ENCODE measurements at regions not wholly inside any gene's neighbourhood (a gene's known extent, or its start where the extent isn't known, plus 50 kb on each side); places are given as distances from the start of the nearest gene placed in this dataset.

DNA sequence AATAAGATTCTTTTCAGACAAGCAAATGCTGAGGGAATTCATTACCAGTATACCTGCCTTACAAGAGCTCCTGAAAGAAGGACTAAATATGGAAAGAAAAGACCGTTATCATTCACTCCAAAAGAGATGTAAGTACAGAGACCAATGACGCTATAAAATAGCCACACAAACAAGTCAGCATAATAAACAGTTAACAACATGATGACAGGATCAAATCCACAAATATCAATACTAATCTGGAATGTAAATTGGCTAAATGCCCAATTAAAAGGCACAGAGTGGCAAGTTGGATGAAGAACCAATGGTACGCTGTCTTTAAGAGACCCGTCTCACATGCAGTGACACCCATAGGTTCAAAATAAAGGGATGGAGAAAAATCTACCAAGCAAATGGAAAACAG lies 349.6 kb upstream of the MPDZ start:
- DNase-seq, result no peak

DNA sequence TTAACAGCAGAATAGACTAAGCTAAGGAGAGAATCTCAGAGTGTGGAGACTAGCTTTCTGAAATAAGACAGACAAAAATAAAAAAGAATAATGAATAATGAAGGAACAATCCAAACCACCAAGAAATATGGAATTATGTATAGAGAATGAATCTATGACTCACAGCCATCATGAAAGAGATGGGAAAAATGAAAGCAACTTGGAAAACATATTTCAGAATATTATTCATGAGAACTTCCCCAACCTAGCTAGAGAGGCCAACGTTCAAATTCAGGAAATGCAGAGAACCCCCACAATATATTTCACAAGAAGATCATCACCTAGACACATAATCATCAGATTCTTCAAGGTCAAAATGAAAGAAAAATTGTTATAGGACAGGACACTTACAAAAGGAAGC lies 349.0 kb upstream of the MPDZ start:
- no peak for DNase-seq

DNA sequence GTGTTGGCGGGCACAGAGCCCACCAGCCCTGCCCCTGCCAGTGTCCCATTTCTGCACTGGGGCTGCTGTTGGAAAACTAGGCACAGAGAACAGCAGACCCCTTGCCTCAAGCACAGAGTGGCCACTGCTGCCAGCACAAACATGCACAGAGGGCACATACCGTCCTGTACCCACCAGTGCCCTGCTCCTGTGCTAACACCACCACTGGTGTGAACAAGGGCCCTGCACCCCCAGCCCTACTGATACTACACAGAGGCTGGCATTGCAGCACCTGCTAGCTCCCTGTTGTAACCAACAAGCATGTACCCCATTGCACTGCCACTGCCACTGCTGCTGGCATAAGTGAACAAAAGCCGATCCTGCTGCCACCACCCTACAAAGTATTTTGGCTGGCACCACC lies 348.0 kb upstream of the MPDZ start:
- no peak for DNase-seq

DNA sequence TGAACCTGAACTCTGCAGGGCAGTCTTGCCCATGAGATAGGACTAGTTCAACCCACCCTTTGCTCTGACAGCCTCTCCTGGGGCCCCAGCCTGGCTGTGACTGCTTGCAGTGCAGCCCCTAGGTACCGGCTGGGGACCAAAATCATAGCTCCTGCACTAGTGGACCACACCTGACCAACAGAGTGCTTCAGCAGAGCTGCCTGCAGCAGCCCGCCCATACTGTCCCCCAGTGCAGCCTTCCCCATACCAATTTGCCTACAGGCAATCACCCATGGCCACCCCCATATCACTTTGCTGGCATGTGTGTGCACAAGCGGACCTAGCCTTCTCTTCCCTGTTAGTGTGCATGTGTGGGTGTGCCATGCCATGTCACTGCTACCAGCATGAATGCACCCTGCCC lies 347.6 kb upstream of the MPDZ start:
- DNase-seq, result no peak

DNA sequence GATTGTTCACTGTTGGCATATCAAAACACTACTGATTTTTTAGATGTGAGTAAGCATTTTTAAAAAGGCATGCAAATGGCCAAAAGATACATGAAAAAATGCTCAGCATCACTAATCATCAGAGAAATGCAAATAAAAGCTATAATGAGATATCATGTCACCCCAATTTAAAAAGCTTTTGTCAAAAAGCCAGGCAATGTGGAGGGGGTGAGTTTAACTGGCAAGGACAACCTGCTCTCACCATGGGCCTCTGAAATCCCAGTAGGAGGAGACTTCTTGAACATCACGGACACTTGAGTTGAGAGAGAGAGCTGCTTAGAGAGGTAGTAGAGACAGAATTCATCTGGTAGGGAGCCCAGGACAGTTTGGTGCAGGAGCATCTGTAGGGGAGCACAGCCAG lies 347.1 kb upstream of the MPDZ start:
- DNase-seq, result no peak

DNA sequence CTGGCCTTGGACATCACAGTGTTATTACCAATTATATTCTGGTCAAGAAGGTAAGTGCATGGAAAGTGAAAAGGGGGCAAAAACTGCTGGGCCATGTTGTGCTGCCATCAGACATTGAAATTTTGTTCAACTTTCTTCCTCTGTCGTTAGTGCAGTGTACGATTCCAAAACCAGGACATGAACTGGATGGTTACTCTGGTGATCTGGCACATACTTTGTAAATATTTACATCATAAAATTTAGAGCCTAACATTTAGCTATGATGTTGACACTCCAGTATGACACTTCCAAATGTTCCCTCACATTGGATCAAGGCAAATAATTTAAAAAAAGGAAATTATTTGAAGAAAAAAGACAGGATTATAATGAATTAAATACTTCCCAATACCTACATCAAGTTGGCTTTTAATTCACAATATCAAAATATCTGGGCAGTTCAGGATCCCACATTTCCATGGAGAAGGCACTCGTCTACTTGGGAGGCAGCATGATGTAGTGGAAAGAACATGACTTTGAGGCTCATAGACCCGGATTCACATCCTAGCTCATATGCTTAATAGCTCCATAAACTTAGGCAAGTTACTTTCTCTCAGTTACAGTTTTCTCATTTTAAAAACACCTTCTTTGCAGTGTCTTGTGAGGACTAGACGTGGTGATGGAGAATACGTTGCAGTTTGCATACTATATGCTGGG lies 342.5 kb upstream of the MPDZ start:
- no peak for DNase-seq

DNA sequence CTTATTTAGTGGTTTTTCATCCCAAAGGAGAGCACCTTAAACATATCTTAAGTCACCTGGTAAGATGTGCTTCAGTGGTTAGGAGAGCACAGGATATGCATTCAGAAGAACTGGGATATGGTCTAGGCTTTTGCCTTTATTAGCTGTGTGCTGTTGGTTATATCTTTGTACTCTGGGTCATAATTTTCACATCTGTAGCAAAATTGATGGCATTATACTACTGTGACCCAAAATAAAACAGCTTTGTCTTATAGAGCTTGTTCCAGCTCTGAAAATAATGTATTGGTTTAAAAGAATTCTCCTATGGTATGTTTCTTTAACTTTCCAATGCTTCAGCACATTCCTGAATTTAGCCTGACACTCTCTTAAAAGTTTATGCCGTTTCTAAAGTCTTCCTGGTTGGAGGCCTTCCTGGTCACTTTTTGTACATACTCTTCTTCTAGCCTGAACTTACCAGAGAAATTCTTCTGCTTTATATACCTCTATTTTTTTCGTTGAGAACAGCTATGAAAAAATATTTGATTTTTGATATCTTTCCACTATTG lies 337.1 kb upstream of the MPDZ start:
- no peak for DNase-seq

DNA sequence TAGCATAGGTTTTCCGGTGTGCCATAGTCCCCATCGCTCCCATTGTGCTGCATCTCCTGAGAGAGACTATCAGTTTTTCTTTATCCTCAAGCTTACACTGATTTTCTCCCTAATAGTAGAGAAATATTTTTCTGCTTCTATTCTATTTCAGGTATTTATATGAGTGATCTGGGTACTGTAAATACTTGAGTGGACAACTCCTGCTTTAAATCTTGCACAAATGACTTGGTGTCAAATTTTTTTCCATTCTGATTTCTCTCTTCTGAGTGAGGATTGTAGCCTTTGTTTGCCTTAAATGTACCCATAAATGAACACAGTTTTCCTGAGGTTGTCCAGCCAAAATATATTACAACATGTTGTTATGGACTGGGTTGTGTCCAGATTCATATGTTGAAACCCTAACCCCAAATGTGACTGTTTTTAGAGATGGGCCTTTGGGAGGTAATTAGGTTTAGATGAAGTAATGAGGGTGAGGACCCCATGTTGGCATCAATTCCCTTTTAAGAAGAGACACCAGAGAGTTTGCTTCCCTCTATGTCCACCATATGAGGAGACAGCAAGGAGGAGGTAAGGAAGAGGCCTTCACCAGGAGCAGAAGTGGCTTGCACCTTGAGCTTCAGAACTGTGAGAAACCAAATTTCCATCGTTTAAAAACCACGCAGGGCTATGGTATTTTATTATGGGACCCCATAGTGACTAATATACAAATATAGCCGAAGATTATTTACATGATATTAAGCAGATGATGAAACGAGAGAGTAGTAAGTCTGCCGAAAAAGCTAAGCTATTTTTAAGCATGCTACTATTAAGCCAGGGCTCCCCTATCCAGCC lies 336.4 kb upstream of the MPDZ start:
- no peak for DNase-seq

DNA sequence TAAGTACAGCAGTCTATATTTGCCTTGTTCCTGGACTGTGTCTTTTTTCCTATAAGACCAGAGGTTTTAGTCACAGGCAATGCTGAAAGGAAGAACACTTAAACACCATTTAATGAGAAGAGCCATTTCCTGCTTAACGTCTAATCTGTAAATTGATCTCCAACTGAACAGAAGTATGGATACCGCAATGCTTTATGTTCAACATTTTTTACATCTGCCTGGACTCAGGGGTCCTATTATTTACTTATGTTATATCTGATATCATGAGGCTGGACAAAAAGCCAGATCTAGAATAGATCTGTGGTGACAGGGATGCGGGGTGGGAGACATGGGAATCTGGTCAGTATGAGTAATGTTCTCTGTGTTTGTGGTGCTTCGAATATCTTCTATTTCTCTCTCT lies 334.6 kb upstream of the MPDZ start:
- DNase-seq, result no peak

DNA sequence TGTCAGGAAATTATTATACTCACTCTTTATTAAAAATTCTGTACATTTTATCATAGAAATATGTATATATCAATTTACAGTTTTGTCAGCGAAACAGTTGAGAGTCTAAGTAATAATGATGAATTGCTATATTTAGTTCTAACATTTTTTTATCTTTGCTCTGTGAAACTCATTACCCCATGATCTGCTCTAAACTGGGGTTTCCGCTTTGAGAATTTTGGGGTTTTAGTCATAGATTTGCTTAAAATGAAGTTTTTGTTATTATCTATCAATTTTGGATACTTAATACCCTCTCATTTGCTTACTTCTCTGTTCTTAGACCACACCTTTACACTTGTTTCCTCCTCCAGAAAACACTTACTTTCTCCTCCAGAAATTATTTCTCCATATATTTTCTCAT lies 333.8 kb upstream of the MPDZ start:
- DNase-seq, result no peak

DNA sequence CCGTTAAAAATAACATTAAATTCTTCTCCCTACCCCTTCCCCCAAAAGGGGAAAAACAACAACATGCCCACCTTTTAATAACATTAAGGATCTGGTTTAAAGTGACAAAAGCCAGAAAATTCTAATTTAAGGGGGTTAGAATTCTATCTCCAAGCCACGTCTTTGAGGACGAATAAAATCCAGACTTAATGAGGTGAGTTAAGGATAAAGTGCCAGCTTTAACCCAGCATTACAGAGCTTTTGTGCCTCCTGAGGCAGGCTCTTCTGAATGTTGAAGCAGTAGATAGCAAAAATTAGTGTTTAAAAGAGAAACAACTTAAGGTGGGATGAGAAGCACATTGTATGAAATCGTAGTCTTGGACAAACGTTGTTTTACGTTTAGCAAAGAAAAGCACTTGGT lies 329.0 kb upstream of the MPDZ start:
- DNase-seq, result no peak

DNA sequence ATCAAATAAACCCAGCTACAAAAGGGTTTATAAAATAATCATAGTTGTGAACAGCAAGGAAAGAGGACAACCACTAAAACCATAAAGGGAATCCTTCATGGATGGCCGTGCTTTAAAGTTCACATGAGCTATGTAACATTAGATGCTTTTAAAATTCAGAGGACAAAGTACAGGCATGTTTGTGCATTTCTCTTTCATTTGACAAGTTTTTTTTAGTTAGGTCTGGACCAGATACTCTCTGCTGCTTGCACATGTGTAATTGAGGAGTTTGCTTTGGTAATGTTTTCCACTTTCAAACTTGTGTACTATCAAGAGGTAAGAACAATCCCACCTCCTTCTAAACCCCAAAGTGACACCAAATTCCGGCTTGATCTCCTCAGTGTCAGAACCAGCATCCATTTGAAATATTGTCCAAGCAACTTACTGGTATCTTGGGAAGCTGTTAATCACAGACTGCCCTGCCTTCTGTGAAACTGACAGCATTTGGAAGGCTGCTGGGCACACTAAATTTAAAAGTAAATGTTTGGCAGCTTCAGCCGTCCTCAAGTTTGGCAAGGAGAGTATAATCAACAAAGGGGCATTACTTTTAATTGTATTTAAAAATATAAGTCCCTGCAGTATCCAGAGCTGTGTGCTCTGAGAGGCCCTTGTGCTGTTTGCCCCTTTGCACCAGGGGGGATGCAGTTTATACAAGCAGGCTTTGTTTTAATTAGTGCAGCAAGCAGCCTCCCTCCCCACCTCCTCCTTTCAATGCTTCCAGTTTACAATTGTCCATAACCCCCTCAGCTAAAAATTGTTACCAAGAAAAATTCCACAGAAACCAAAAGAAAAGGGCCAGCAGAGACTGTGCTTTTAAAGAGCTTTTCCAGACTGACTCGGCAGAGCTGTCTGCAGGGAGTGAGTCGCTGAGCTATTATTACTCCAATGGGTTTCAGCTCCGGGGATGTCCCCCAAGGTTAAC lies 328.3 kb upstream of the MPDZ start:
- no peak for DNase-seq

DNA sequence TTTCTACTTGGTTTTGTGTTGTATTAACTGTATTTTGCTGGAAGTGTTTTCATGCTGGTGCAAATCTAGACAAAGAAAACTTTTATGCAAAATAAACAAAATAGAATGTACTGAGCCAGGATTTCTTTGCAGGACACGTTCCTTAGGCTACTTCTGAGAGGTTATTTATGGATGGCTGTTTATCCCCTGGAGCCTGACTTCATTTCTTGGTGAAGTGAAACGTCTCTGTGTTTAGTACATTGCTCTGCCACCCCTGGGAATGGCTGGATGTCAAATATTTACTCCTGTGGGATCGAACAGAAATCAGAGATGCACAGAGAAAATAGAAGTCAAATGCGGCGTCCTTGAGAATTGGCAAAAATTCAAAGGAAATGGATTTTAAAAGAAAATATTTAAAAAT lies 327.1 kb upstream of the MPDZ start:
- DNase-seq, result no peak

DNA sequence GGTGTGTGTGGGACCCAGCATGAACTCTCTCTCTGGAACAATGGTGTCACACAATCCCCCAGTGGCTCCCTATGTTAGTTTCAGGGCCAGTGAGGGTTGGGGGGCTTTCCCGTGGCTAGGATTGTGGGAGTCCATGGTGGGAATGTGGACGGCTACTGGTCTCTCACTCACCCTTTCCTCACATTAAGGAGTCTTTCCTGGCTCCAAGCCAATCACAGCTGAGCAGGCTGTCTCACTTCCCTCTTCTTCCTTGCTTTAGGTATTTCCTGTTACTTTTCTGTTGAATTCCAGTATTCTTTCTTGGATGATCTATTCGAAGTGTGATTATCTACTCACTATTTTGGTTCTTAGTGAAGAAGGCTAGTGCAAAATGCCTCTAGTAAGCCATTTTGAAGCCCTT lies 324.4 kb upstream of the MPDZ start:
- no peak for DNase-seq

DNA sequence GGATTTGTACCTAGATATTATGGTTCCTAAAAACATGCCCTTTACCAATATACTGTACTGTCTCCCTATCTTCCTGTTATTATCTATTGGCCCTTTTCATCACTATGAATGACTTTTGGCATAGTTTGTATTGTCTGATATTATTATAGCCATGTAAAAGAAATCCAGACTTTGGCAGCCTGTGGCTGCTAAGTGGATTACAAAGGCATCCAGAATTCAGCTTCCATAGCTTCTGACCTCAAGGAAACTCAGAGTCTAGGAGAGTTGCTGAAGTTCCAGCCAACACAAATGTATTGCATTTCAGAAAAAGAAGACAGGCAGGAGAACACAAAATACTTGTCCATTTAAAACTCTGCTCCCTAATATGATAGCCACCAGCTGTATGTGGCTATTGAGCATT lies 319.2 kb upstream of the MPDZ start:
- no peak for DNase-seq

DNA sequence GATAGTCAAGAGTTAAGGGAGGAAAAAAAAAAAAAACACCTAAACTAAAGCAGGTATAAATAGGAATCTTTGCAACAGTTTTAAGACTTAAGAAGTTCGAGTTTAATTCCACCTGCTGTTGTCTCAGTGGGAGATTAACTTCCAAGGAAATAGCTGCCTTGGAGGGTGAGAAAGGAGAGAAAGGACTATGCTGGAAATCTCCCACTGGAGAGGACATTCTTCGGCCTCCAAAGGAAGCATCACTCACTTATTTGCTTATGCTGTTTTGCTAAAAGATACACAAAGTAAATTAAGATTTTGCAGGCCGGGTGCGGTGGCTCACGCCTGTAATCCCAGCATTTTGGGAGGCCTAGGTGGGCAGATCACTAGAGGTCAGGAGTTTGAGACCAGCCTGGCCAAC lies 317.9 kb upstream of the MPDZ start:
- DNase-seq, result no peak

DNA sequence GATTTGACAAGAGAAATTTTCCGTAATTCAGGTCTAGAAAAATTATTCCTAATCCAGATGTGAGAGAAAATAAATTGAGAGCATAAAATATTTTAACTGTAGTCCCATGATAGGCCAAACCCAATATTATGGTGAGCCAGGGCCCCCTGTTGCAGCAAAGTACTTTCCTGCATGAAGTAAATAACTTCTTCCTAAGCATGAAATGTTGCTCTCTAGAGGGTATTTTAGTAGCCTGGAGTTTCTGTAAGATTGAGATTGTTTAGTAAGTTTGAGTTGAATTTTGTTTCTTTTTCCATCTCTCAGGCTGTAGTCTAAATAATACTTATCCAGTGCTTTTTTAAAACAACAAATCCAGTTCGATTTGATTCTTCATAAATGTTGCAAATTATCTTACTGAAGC lies 317.5 kb upstream of the MPDZ start:
- no peak for DNase-seq

DNA sequence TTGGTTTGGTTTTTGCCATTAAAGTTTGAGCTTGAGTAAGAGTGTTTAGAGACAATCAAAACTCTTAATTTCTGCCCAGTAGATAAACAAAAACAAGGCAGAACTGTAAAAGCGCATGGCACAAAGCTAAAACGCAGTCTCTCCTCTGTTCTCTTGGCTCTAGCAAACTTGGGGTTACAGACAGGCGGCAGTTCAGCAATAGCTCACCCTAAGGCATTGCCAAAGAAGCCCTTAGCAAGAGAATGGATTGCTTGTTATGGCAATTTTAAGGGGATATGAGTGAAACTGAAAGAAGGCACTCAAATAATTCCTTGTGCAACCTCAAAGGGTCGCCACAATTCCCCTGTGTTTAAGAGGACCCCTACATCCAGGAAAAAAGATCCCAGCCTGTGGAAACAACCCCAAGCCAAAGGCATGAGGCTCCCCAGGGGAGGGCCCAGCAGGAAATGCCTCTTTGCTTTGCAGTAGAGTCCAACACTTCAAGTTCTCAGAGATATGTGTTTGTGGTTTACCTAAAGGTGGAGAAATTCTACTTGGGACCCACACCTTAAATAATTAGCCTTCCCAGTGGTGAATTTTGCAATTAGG lies 317.0 kb upstream of the MPDZ start:
- DNase-seq, result no peak

DNA sequence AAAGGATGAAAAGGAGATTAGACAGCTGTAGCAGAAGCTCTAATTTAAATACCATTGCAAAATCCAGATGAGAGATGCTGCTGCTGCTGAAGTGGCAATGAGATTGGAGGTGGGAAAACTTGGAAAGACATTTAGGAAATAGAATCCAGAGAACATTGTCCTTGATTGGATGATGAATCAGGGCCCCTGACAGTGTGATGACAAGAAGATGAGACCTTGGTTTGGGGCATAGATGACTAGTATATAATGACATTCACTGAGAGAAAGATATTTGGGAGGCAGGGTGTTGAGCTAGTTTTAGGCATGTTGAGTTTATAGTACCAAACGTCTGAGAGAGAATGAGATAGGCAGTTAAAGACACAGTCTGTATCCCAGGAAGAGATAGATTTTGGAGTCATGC lies 311.5 kb upstream of the MPDZ start:
- no peak for DNase-seq

DNA sequence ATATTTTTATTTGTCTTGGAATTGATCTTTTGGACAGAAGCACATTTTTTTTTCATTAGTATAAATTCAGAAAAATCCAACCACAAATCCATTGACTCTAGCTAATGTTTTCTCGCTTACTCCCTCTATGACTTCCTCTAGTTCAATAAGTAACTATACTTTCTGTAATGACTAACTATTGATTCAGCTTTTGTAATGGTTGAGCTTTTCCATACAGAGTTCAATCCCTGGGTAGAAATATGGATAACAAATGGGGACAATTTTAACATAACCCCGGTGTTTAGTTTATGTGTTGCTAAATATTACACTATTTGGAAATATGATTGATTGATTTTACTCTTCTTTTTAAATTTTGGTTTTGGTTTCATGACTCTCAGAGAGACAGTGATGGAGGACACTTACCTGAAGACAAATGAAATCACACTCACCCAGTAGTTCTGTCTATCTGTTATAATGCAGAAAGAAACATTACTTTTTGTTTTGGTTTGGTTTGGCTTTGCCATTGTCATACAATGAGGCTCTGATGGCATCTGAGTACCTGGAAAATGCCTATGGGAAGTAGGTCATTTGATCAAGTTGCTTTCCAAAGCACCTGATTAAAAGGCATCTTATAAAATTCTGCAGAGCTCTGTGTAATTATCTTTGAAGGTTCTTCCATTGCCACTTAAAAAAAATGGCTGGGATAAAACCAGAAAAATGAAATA lies 309.7 kb upstream of the MPDZ start:
- DNase-seq, result no peak

DNA sequence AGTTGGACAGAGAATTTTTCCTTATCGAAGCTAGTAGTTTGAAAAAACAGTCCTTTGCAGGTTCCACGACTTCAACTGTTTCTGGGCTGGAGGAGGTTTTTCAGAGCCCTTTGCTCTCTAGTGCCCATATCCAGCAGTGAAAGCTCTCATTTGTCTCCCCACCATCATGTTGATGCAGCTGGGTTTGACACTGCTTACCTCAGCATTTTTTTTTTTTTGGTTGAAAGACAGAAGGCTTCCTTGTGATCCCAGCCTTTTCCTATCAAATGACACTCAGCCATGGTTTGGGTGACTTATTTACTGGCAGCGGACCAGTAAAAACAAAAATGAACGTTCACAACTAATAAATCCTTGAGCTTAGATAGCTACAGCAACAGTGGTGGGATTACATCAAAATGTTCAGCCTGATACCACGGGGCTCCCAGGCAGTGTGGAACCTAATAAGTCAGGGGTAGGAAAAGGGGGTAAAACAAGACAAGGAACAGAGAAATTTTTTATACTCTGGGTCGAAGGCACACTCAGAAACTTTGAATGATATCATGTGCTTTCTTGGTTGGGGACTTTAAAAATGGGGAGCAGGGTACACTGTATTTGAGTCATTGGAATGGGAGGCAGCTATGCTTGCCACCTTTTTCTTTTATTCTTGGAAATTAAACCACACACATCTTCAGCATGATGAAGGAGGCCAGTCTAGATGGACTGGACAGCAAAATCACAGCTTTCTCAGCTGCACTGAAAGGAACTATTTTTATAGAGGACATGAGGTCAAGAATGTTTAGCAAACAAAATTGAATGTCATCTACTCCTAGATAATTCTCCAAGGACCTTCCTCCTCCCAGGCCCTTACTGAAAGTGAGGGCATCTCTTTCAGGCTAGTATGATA lies 308.9 kb upstream of the MPDZ start:
- DNase-seq, result no peak
